Spleen (tissue), 11 donors: ENCODE measurements at regions not wholly inside any gene's neighbourhood (a gene's known extent, or its start where the extent isn't known, plus 50 kb on each side); places are given as distances from the start of the nearest gene placed in this dataset.

Experiments
- DNase-seq: peaks from one replicate; pipeline ENCODE4 v3.0.0-alpha.2; 2020
- H3K27ac ChIP-seq, 8 donors: fragments of 200-600 bp; sonication (generic) in 7 of 8; 1 replicate in 4 of 8; 2 replicates in 4 of 8; pipeline versions ENCODE4 v1.5.0 to v1.8.0; 2016 to 2021; ENCODE audit warnings: inconsistent platforms in 4 of 8, mild to moderate bottlenecking in 4 of 8, moderate library complexity in 1 of 8
- H3K27me3 ChIP-seq, 7 donors: fragments of 200-600 bp; sonication (generic) in 6 of 7; replicated peaks in 1 of 7; 1 replicate in 4 of 7; 2 replicates in 3 of 7; pipeline versions ENCODE4 v1.5.0 to v1.8.0; 2016 to 2021; ENCODE audit warnings: inconsistent platforms in 3 of 7, mild to moderate bottlenecking in 1 of 7
- H3K36me3 ChIP-seq, 6 donors: fragments of 200-600 bp; sonication (generic) in 5 of 6; 1 replicate in 4 of 6; 2 replicates in 2 of 6; pipeline versions ENCODE4 v1.5.0 to v1.8.0; 2016 to 2021; ENCODE audit warnings: inconsistent platforms in 2 of 6
- H3K4me1 ChIP-seq, 6 donors: fragments of 200-600 bp; sonication (generic) in 5 of 6; 1 replicate in 3 of 6; 2 replicates in 3 of 6; pipeline versions ENCODE4 v1.5.0 to v1.8.0; 2016 to 2021; ENCODE audit warnings: inconsistent platforms in 3 of 6
- H3K4me3 ChIP-seq, 8 donors: fragments of 200-600 bp; sonication (generic) in 7 of 8; 1 replicate in 4 of 8; 2 replicates in 4 of 8; pipeline versions ENCODE4 v1.5.0 to v1.8.0; 2016 to 2021; ENCODE audit warnings: inconsistent platforms in 4 of 8, mild to moderate bottlenecking in 4 of 8, moderate library complexity in 2 of 8
- H3K9me3 ChIP-seq, 8 donors: fragments of 200-600 bp; sonication (generic) in 7 of 8; 1 replicate in 4 of 8; 2 replicates in 4 of 8; pipeline versions ENCODE4 v1.5.0 to v1.8.0; 2016 to 2021; ENCODE audit warnings: inconsistent platforms in 4 of 8
- CTCF ChIP-seq, 11 experiments: fragments of 200-600 bp in 7 of 11; fragments of 450-650 bp in 4 of 11; sonication (generic) in 4 of 11; IDR thresholded peaks in 8 of 11; conservative IDR thresholded peaks in 3 of 11; 1 replicate in 7 of 11; 2 replicates in 4 of 11; pipeline versions ENCODE4 v1.4.0 to v1.8.0; 2016 to 2021; ENCODE audit warnings: antibody characterized with exemption in 11 of 11, inconsistent platforms in 4 of 11, mild to moderate bottlenecking in 1 of 11
- POLR2A ChIP-seq, 3 donors: fragments of 450-650 bp; IDR thresholded peaks; one replicate each; pipeline ENCODE4 v1.5.1; 2017; ENCODE audit warnings: antibody characterized with exemption in 3 of 3, mild to moderate bottlenecking in 1 of 3
- POLR2AphosphoS5 ChIP-seq, 3 donors: sonication (generic); formaldehyde crosslinking; IDR thresholded peaks; one replicate each; pipeline ENCODE4 v1.5.1; 2017; ENCODE audit warnings: antibody characterized with exemption in 3 of 3
- WGBS, 5 donors: extraction: QIAGEN DNeasy Blood & Tissue Kit in 3 of 5; methylation state at CpG; one replicate each; pipeline versions ENCODE4 v1.1.5 to v1.1.7; 2013 to 2018; 5-methylcytosine and 5-hydroxymethylcytosine counted together
- intact Hi-C: fragments of 100-400 bp; cut with DNase I; formaldehyde crosslinking; loops from one replicate; pipeline ENCODE4 v1.15.0; 2023; ENCODE audit warnings: low total_unique reads
- donor health status: healthy with polysubstance abuse.
- donor health status: DM: no; HTN: no; CAD: no; lungs with moderate emphysema.
- donor health status: DM: no; HTN: no; CAD: no.
- donor health status: Bipolar disorder and iron deficiency.
- donor health status: healthy.
- donor health status: DM: no; HTN: no; CAD: no.
- donor health status: DM: yes; HTN: yes; CAD: no.

GRCh38 chr19:32265995-32266394, 79.4 kb upstream of the ZNF507 start:
- 35 to 43% (median 40%) methylated on average over 5 of the region's 5 CpGs for WGBS, 5 donors
- Histone ChIP-seq H3K27ac (no peak overlapping the region), H3K4me1 (no peaks in the 10 kb centered on the region), H3K36me3 (no peaks in the 10 kb centered on the region), H3K27me3 (peaks cover 0 to 33% (median 0%) of the 10 kb centered on the region in 7 donors), H3K9me3 (no peaks in the 10 kb centered on the region), H3K4me3 (no peak overlapping the region)
- no peak for DNase-seq
- intact Hi-C loops: no loop called here
- no peak for TF ChIP-seq POLR2A (IDR thresholded peaks at IDR 0.05)
- TF ChIP-seq CTCF (IDR thresholded peaks at IDR 0.05 in 8 of 11, conservative IDR thresholded peaks at IDR 0.05 in 3 of 11): no peak
- no peak for TF ChIP-seq POLR2AphosphoS5 (IDR thresholded peaks at IDR 0.05)

GRCh38 chr19:32266460-32266859, 79.0 kb upstream of the ZNF507 start:
- no peaks in the 10 kb centered on the region for H3K36me3 ChIP-seq
- H3K27ac ChIP-seq: no peak overlapping the region
- no peak for DNase-seq
- intact Hi-C loops: no loop called here
- peaks cover 0 to 33% (median 0%) of the 10 kb centered on the region in 7 donors for H3K27me3 ChIP-seq
- TF ChIP-seq POLR2A (IDR thresholded peaks at IDR 0.05) (no peak), CTCF (IDR thresholded peaks at IDR 0.05 in 8 of 11, conservative IDR thresholded peaks at IDR 0.05 in 3 of 11) (no peak), POLR2AphosphoS5 (IDR thresholded peaks at IDR 0.05) (no peak)
- 22 to 37% (median 25%) methylated on average over 5 of the region's 5 CpGs for WGBS, 5 donors
- H3K9me3 ChIP-seq: no peaks in the 10 kb centered on the region
- H3K4me3 ChIP-seq: no peak overlapping the region
- H3K4me1 ChIP-seq: no peaks in the 10 kb centered on the region

GRCh38 chr19:32268381-32268780, 77.0 kb upstream of the ZNF507 start:
- H3K9me3 ChIP-seq: peaks cover 0 to 2% (median 0%) of the 10 kb centered on the region in 8 donors
- DNase-seq: no peak
- TF ChIP-seq POLR2AphosphoS5 (IDR thresholded peaks at IDR 0.05) (no peak), POLR2A (IDR thresholded peaks at IDR 0.05) (no peak)
- no peaks in the 10 kb centered on the region for H3K4me1 ChIP-seq
- no peaks in the 10 kb centered on the region for H3K36me3 ChIP-seq
- WGBS, 5 donors: 78 to 93% (median 90%) methylated on average over 3 of the region's 3 CpGs
- intact Hi-C loops: no loop called here
- no peak overlapping the region for H3K27ac ChIP-seq
- no peak overlapping the region for H3K4me3 ChIP-seq
- peaks cover 0 to 48% (median 0%) of the 10 kb centered on the region in 7 donors for H3K27me3 ChIP-seq

GRCh38 chr19:32269831-32270230, 75.6 kb upstream of the ZNF507 start:
- Histone ChIP-seq H3K27me3 (peaks cover 0 to 35% (median 0%) of the 10 kb centered on the region in 7 donors), H3K27ac (no peak overlapping the region), H3K36me3 (no peaks in the 10 kb centered on the region), H3K4me1 (no peaks in the 10 kb centered on the region), H3K9me3 (peaks cover 0 to 14% (median 12%) of the 10 kb centered on the region in 8 donors), H3K4me3 (no peak overlapping the region)
- intact Hi-C loops: no loop called here
- DNase-seq: no peak
- 52 to 67% (median 59%) methylated on average over 5 of the region's 5 CpGs for WGBS, 5 donors
- TF ChIP-seq CTCF (IDR thresholded peaks at IDR 0.05 in 8 of 11, conservative IDR thresholded peaks at IDR 0.05 in 3 of 11) (no peak), POLR2AphosphoS5 (IDR thresholded peaks at IDR 0.05) (no peak), POLR2A (IDR thresholded peaks at IDR 0.05) (no peak)

- no peak for DNase-seq
- Histone ChIP-seq H3K4me1 (no peaks in the 10 kb centered on the region), H3K9me3 (peaks cover 0 to 18% (median 12%) of the 10 kb centered on the region in 8 donors), H3K27me3 (peaks cover 0 to 38% (median 0%) of the 10 kb centered on the region in 7 donors), H3K4me3 (no peak overlapping the region), H3K36me3 (no peaks in the 10 kb centered on the region), H3K27ac (no peak overlapping the region)
- TF ChIP-seq POLR2A (IDR thresholded peaks at IDR 0.05) (no peak), CTCF (IDR thresholded peaks at IDR 0.05 in 8 of 11, conservative IDR thresholded peaks at IDR 0.05 in 3 of 11) (no peak), POLR2AphosphoS5 (IDR thresholded peaks at IDR 0.05) (no peak)
- intact Hi-C loops: no loop called here
Observed at GRCh38 chr19:32273483-32273882, 71.9 kb upstream of the ZNF507 start.
